Activated CD4-positive, alpha-beta T cell treated with anti-CD3 and anti-CD28 coated beads for 48 hours (primary cell): ENCODE measurements at regions not wholly inside any gene's neighbourhood (a gene's known extent, or its start where the extent isn't known, plus 50 kb on each side); places are given as distances from the start of the nearest gene placed in this dataset.
A peak's percentile ranks its signal among the peaks of the same experiment; 100 is the strongest.
"Not testable (repeated sequence)": the region's sequence is repeated elsewhere in the genome, so short reads cannot be mapped to it uniquely, and the experiment has no call there.

Source experiments
- DNase-seq: peaks from one replicate; pipeline ENCODE4 v3.0.0-alpha.2; 2020

- not testable (repeated sequence) for DNase-seq
These were observed 54.8 kb upstream of the FAM90A1 start for GRCh38 chr12:8282181-8282580.

- not testable (repeated sequence) for DNase-seq
These were observed 58.3 kb upstream of the FAM90A1 start for GRCh38 chr12:8285681-8286080.

- DNase-seq = not testable (repeated sequence)
These were observed 64.3 kb upstream of the FAM90A1 start for GRCh38 chr12:8291764-8292163.

GRCh38 chr12:8294662-8295061, 67.2 kb upstream of the FAM90A1 start:
- not testable (repeated sequence) for DNase-seq

GRCh38 chr12:8308611-8309010, 81.2 kb upstream of the FAM90A1 start:
- DNase-seq = not testable (repeated sequence)

- not testable (repeated sequence) for DNase-seq
These were observed 88.6 kb upstream of the FAM90A1 start for GRCh38 chr12:8315997-8316396.

- DNase-seq = not testable (repeated sequence)
These were observed 90.3 kb upstream of the FAM90A1 start for GRCh38 chr12:8317675-8318074.

- DNase-seq = peak; percentile 49
These were observed 92.9 kb upstream of the FAM90A1 start for GRCh38 chr12:8320251-8320730.

GRCh38 chr12:8320791-8321370, 93.5 kb upstream of the FAM90A1 start:
- not testable (repeated sequence) for DNase-seq

- DNase-seq = not testable (repeated sequence)
These were observed 97.9 kb upstream of the FAM90A1 start for GRCh38 chr12:8325145-8325839.

GRCh38 chr12:8328835-8329234, 101.4 kb upstream of the FAM90A1 start:
- DNase-seq = not testable (repeated sequence)

GRCh38 chr12:8332373-8332772, 105.0 kb upstream of the FAM90A1 start:
- DNase-seq = not testable (repeated sequence)

GRCh38 chr12:8351073-8351472, 104.7 kb upstream of the CLEC6A start:
- not testable (repeated sequence) for DNase-seq

- not testable (repeated sequence) for DNase-seq
These were observed 101.0 kb upstream of the CLEC6A start for GRCh38 chr12:8354741-8355140.

- not testable (repeated sequence) for DNase-seq
These were observed 100.2 kb upstream of the CLEC6A start for GRCh38 chr12:8355531-8355930.

- DNase-seq = not testable (repeated sequence)
These were observed 82.0 kb upstream of the CLEC6A start for GRCh38 chr12:8373744-8374143.

GRCh38 chr12:8375122-8375521, 80.6 kb upstream of the CLEC6A start:
- not testable (repeated sequence) for DNase-seq

- not testable (repeated sequence) for DNase-seq
These were observed 78.0 kb upstream of the CLEC6A start for GRCh38 chr12:8377756-8378155.

- DNase-seq = not testable (repeated sequence)
These were observed 73.2 kb upstream of the CLEC6A start for GRCh38 chr12:8382556-8382955.

GRCh38 chr12:8384686-8385085, 71.1 kb upstream of the CLEC6A start:
- not testable (repeated sequence) for DNase-seq

- DNase-seq = not testable (repeated sequence)
These were observed 70.3 kb upstream of the CLEC6A start for GRCh38 chr12:8385431-8385830.

- DNase-seq = not testable (repeated sequence)
These were observed 69.1 kb upstream of the CLEC6A start for GRCh38 chr12:8386661-8387060.

GRCh38 chr12:8389296-8389695, 66.5 kb upstream of the CLEC6A start:
- not testable (repeated sequence) for DNase-seq
